ENCODE measurements at regions not wholly inside any gene's neighbourhood (a gene's known extent, or its start where the extent isn't known, plus 50 kb on each side); places are given as distances from the start of the nearest gene placed in this dataset.

- TF ChIP-seq REST (IDR thresholded peaks at IDR 0.05; ENCODE audit: low read depth, low read length) = no peak
- TF ChIP-seq TEAD4 (IDR thresholded peaks at IDR 0.05; ENCODE audit: borderline replicate concordance, insufficient read depth) = no peak
- no peak for TF ChIP-seq RFX5 (IDR thresholded peaks at IDR 0.05; ENCODE audit: low read length)
- no peak for TF ChIP-seq NFIC (IDR thresholded peaks at IDR 0.05; ENCODE audit: borderline replicate concordance)
- no peak for TF ChIP-seq RAD21 (IDR thresholded peaks at IDR 0.05; ENCODE audit: low read length)
- no peak for TF ChIP-seq NRF1 (IDR thresholded peaks at IDR 0.05; ENCODE audit: low read depth, low read length)
Observed at GRCh38 chr3:74507691-74508090, 106.8 kb downstream of the CNTN3 start (continued).

GRCh38 chr3:74506246-74506645 is 108.2 kb downstream of the CNTN3 start:
- no peaks in the 10 kb centered on the region for H3K36me3 ChIP-seq (replicated peaks in 1 of 2; ENCODE audit: control insufficient read depth in 1 of 2, insufficient read depth in 2 of 2, low read length in 1 of 2)
- no peak overlapping the region for H3K9ac ChIP-seq
- H3K79me2 ChIP-seq (ENCODE audit: insufficient read depth) = no peaks in the 10 kb centered on the region; the same call in 1 of the 2 replicates
- H3K4me3 ChIP-seq (ENCODE audit: low read depth in 2 of 2, low read length in 1 of 2) = no peak overlapping the region
- no peak for DNase-seq
- H3K4me1 ChIP-seq (ENCODE audit: control insufficient read depth in 1 of 2, insufficient read depth in 2 of 2, low read depth in 1 of 2, low read length in 1 of 2) = no peaks in the 10 kb centered on the region
- H3F3A ChIP-seq (replicated peaks; ENCODE audit: insufficient read depth) = no peaks in the 10 kb centered on the region
- no peak overlapping the region for H3K27ac ChIP-seq (ENCODE audit: low read depth in 2 of 2, low read length in 1 of 2)
- no peak overlapping the region for H2AFZ ChIP-seq (ENCODE audit: low read depth)
- ChIA-PET CTCF (no interaction called here), POLR2A (no interaction called here)
- H3K27me3 ChIP-seq (ENCODE audit: insufficient read depth) = no peaks in the 10 kb centered on the region
- no peak overlapping the region for H3K4me2 ChIP-seq
- no peaks in the 10 kb centered on the region for H3K9me3 ChIP-seq
- no peaks in the 10 kb centered on the region for H4K20me1 ChIP-seq (ENCODE audit: insufficient read depth)
- 71% methylated on average over 1 of the region's 1 CpG for WGBS (ENCODE audit: low lambda C conversion rate)
- H3K9me2 ChIP-seq = no peaks in the 10 kb centered on the region
- TF ChIP-seq YY1 (IDR thresholded peaks at IDR 0.05; ENCODE audit: low read depth) = no peak
- no peak for TF ChIP-seq SMC3 (IDR thresholded peaks at IDR 0.05; ENCODE audit: low read depth, low read length)
- no peak for TF ChIP-seq POLR2AphosphoS5 (IDR thresholded peaks at IDR 0.05; ENCODE audit: low read depth, low read length)
- TF ChIP-seq USF1 (IDR thresholded peaks at IDR 0.05; ENCODE audit: borderline replicate concordance, low read depth) = no peak
- no peak for TF ChIP-seq IRF3 (IDR thresholded peaks at IDR 0.05; ENCODE audit: low read depth, low read length)
- no peak for TF ChIP-seq GABPA (IDR thresholded peaks at IDR 0.05; ENCODE audit: low read depth)
- TF ChIP-seq CTCF (IDR thresholded peaks at IDR 0.05) = no peak
- TF ChIP-seq TCF12 (IDR thresholded peaks at IDR 0.05) = no peak
- no peak for TF ChIP-seq REST (IDR thresholded peaks at IDR 0.05; ENCODE audit: low read depth, low read length)
- TF ChIP-seq RAD21 (IDR thresholded peaks at IDR 0.05; ENCODE audit: low read length) = no peak
- no peak for TF ChIP-seq RCOR1 (IDR thresholded peaks at IDR 0.05; ENCODE audit: low read length)
- TF ChIP-seq JUND (IDR thresholded peaks at IDR 0.05) = no peak
- no peak for TF ChIP-seq FOXJ3 (CRISPR knock-in tag; IDR thresholded peaks at IDR 0.05)
- TF ChIP-seq ZBTB33 (IDR thresholded peaks at IDR 0.05; ENCODE audit: borderline replicate concordance, low read depth) = no peak
